Esophagus muscularis mucosa (tissue), 4 donors: ENCODE measurements at regions not wholly inside any gene's neighbourhood (a gene's known extent, or its start where the extent isn't known, plus 50 kb on each side); places are given as distances from the start of the nearest gene placed in this dataset.

Source experiments
- DNase-seq: peaks from one replicate; pipeline ENCODE4 v3.0.0-alpha.2; 2017; ENCODE audit errors: extremely low spot score
- H3K27ac ChIP-seq, 4 donors: fragments of 200-600 bp; sonication (generic); replicated peaks in 1 of 4; 1 replicate in 3 of 4; 2 replicates in 1 of 4; pipeline ENCODE4 v1.5.1; 2016 to 2019; ENCODE audit warnings: mild to moderate bottlenecking in 1 of 4
- H3K27me3 ChIP-seq, 4 donors: fragments of 200-600 bp; sonication (generic); one replicate each; pipeline versions ENCODE4 v1.5.1 to v1.6.0; 2016 to 2019
- H3K36me3 ChIP-seq, 4 donors: fragments of 200-600 bp; sonication (generic); one replicate each; pipeline ENCODE4 v1.5.1; 2016 to 2019
- H3K4me1 ChIP-seq, 4 donors: fragments of 200-600 bp; sonication (generic); one replicate each; pipeline ENCODE4 v1.5.1; 2016 to 2019
- H3K4me3 ChIP-seq, 4 donors: fragments of 200-600 bp; sonication (generic); 1 replicate in 2 of 4; 2 replicates in 2 of 4; pipeline ENCODE4 v1.5.1; 2016 to 2019; ENCODE audit warnings: mild to moderate bottlenecking in 4 of 4, moderate library complexity in 1 of 4
- H3K9me3 ChIP-seq, 4 donors: fragments of 200-600 bp; sonication (generic); 1 replicate in 3 of 4; 2 replicates in 1 of 4; pipeline ENCODE4 v1.5.1; 2016 to 2019
- EP300 ChIP-seq: sonication (generic); formaldehyde crosslinking; IDR thresholded peaks from one replicate; pipeline ENCODE4 v1.6.1; 2017; ENCODE audit warnings: antibody characterized with exemption
- POLR2A ChIP-seq: fragments of 450-650 bp; IDR thresholded peaks from one replicate; pipeline ENCODE4 v1.6.1; 2017; ENCODE audit warnings: antibody characterized with exemption, moderate library complexity, mild to moderate bottlenecking, low read depth
- POLR2AphosphoS5 ChIP-seq, 2 donors: sonication (generic); formaldehyde crosslinking; IDR thresholded peaks; one replicate each; pipeline ENCODE4 v1.6.1; 2017; ENCODE audit warnings: antibody characterized with exemption in 2 of 2
- WGBS: methylation state at CpG from one replicate; pipeline ENCODE4 v1.1.5; 2018; 5-methylcytosine and 5-hydroxymethylcytosine counted together
- intact Hi-C: fragments of 100-400 bp; cut with DNase I; formaldehyde crosslinking; loops from one replicate; pipeline ENCODE4 v1.15.1; 2023
- TF ChIP-seq, protein P1 (sequence below), 3 experiments: fragments of 200-600 bp in 2 of 3; fragments of 450-650 bp in 1 of 3; sonication (generic) in 2 of 3; IDR thresholded peaks; one replicate each; pipeline ENCODE4 v1.5.1; 2017 to 2019; ENCODE audit warnings: antibody characterized with exemption in 3 of 3, mild to moderate bottlenecking in 2 of 3, moderate library complexity in 1 of 3

- no peak for DNase-seq
- Histone ChIP-seq H3K4me3 (no peak overlapping the region), H3K27me3 (peaks cover 0 to 77% (median 0%) of the 10 kb centered on the region in 4 donors), H3K4me1 (no peaks in the 10 kb centered on the region), H3K27ac (no peak overlapping the region), H3K9me3 (no peaks in the 10 kb centered on the region), H3K36me3 (no peaks in the 10 kb centered on the region)
- TF ChIP-seq EP300 (no peak), POLR2AphosphoS5 (IDR thresholded peaks at IDR 0.05) (no peak), POLR2A (no peak)
- TF ChIP-seq, protein P1, sequence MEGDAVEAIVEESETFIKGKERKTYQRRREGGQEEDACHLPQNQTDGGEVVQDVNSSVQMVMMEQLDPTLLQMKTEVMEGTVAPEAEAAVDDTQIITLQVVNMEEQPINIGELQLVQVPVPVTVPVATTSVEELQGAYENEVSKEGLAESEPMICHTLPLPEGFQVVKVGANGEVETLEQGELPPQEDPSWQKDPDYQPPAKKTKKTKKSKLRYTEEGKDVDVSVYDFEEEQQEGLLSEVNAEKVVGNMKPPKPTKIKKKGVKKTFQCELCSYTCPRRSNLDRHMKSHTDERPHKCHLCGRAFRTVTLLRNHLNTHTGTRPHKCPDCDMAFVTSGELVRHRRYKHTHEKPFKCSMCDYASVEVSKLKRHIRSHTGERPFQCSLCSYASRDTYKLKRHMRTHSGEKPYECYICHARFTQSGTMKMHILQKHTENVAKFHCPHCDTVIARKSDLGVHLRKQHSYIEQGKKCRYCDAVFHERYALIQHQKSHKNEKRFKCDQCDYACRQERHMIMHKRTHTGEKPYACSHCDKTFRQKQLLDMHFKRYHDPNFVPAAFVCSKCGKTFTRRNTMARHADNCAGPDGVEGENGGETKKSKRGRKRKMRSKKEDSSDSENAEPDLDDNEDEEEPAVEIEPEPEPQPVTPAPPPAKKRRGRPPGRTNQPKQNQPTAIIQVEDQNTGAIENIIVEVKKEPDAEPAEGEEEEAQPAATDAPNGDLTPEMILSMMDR (IDR thresholded peaks at IDR 0.05), result no peak
- intact Hi-C loops, result no loop called here
- WGBS, result 50% methylated on average over 1 of the region's 10 CpGs
Observed at GRCh38 chr22:48530666-48531065, 1297.0 kb downstream of the BRD1 start.

GRCh38 chr22:48528221-48528915, 1299.3 kb downstream of the BRD1 start:
- Histone ChIP-seq H3K4me3 (no peak overlapping the region), H3K4me1 (no peaks in the 10 kb centered on the region), H3K27ac (no peak overlapping the region), H3K9me3 (no peaks in the 10 kb centered on the region), H3K27me3 (peaks cover 0 to 81% (median 0%) of the 10 kb centered on the region in 4 donors), H3K36me3 (no peaks in the 10 kb centered on the region)
- no peak for DNase-seq
- intact Hi-C loops, result no loop called here
- TF ChIP-seq, protein P1 (IDR thresholded peaks at IDR 0.05), result no peak
- no peak for TF ChIP-seq POLR2A
- TF ChIP-seq POLR2AphosphoS5 (IDR thresholded peaks at IDR 0.05), result no peak
- no peak for TF ChIP-seq EP300
- WGBS, result 89% methylated on average over 12 of the region's 13 CpGs

GRCh38 chr22:48523761-48524160, 1303.9 kb downstream of the BRD1 start:
- no peak for DNase-seq
- no peaks in the 10 kb centered on the region for H3K36me3 ChIP-seq
- no peak overlapping the region for H3K27ac ChIP-seq
- no peak overlapping the region for H3K4me3 ChIP-seq
- no peaks in the 10 kb centered on the region for H3K4me1 ChIP-seq
- no peaks in the 10 kb centered on the region for H3K9me3 ChIP-seq
- WGBS, result 81% methylated on average over 12 of the region's 14 CpGs
- H3K27me3 ChIP-seq, result peaks cover 0 to 59% (median 0%) of the 10 kb centered on the region in 4 donors
- TF ChIP-seq POLR2AphosphoS5 (IDR thresholded peaks at IDR 0.05), result no peak
- intact Hi-C loops, result no loop called here

DNA sequence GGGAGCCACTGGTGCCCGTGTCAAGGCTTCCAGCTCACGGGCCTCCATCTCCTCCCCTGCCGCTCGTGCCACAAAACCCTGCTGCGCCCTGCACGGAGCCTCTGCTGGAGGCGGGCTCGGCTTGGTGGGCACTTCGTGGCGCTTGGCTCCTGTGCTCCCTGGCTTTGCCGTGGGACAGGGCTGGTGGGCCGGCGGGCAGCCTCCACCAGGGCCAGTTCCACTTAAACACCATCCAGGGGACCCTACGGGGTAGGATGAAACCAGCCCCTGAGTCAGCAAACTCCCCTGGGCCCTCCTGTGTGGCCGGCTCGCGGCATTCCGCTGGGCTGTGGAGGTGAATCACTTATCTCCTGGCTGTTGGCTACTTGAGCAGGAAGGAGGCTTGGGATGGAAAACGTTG, 1304.6 kb downstream of the BRD1 start:
- WGBS, result 100% methylated on average over 1 of the region's 19 CpGs
- TF ChIP-seq EP300, result no peak
- Histone ChIP-seq H3K27ac (no peak overlapping the region), H3K4me3 (no peak overlapping the region), H3K27me3 (peaks cover 0 to 59% (median 0%) of the 10 kb centered on the region in 4 donors), H3K9me3 (no peaks in the 10 kb centered on the region), H3K36me3 (no peaks in the 10 kb centered on the region), H3K4me1 (no peaks in the 10 kb centered on the region)
- intact Hi-C loops, result no loop called here
- DNase-seq, result no peak

- Histone ChIP-seq H3K4me1 (no peaks in the 10 kb centered on the region), H3K9me3 (no peaks in the 10 kb centered on the region), H3K4me3 (no peak overlapping the region), H3K27ac (no peak overlapping the region), H3K36me3 (no peaks in the 10 kb centered on the region), H3K27me3 (peaks cover 0 to 52% (median 0%) of the 10 kb centered on the region in 4 donors)
- no peak for DNase-seq
- WGBS, result 98% methylated on average over 8 of the region's 14 CpGs
- no peak for TF ChIP-seq POLR2A
- TF ChIP-seq POLR2AphosphoS5 (IDR thresholded peaks at IDR 0.05), result no peak
- TF ChIP-seq, protein P1 (IDR thresholded peaks at IDR 0.05), result no peak
- TF ChIP-seq EP300, result no peak
- intact Hi-C loops, result no loop called here
Observed at GRCh38 chr22:48522271-48522670, 1305.4 kb downstream of the BRD1 start.
